NCI-H1694 (cell line): ENCODE measurements at regions not wholly inside any gene's neighbourhood (a gene's known extent, or its start where the extent isn't known, plus 50 kb on each side); places are given as distances from the start of the nearest gene placed in this dataset.

ENCODE experiments used
- DNase-seq: peaks from one replicate; lab custom pipeline; 2025; lab: John Stamatoyannopoulos, UW

DNA sequence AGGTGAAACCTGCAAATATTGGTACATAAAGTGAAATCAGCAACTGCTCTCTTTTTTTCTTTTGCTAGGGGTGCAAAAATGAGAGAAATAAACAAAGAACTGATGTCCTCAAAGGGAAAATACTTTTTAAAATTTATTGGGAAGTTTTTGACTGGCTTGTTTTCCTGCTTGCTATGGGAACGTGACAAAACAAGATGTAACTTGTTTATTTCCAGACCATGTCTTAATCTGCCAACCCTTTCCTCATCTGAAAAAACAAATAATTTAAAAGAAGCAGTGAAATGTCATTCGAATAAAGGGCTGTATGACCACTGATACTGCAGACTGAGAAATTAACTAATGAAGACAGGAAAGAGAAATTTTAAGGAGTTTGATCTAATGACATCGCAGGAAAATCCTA lies 221.9 kb downstream of the CBLN4 start:
- DNase-seq = no peak

- no peak for DNase-seq
These were observed 222.4 kb downstream of the CBLN4 start for GRCh38 chr20:55782912-55783253.

DNA sequence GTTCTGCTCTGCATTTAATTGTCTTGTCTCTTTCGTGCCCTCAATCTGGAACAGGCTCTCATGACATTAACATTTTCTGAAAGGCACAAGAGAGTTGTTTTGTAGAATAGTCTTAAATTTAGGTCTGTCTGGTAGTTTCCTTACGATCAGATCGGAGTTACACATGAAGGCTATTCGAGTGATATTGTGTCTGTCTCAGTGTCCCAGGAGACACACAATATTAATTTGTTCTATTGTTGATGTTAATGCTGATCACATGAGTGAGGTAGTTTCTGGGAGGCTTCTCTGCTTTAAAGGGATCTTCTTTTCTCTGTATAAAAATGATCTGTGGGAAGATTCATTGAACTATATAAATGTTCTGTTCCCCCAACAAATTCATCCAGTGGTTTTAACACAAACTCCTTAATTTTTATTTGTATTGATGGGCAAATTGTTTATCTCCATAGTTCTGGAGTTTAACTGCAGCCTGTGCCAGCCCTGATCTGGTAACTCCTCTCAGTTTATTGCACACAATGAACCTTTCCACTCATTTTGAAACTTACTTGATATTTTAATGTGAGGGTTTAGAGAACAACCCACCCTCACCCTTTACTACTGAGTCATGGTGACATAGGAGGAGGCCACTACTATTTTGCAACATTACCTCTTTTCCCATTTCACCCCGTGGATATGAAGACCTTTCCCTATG lies 223.0 kb downstream of the CBLN4 start:
- no peak for DNase-seq

DNA sequence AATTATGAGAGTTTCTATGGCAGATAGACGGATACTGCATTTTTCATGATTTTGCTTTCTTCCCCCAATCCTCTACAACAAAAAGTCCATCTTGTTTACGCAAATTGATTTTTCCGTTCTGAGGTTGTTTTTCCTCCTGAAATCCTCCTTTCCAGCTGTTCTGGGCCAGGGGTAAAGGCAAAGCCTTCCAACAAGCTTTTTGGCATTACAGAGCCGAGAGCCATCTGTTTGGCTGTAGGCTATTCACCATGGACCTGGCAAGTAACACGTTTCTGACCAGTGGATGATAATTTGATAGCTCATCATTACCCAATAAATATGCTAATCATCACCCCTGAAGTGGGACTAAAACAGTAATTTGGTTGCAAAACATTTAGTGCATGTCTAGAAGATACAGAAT lies 226.5 kb downstream of the CBLN4 start:
- DNase-seq = no peak

DNA sequence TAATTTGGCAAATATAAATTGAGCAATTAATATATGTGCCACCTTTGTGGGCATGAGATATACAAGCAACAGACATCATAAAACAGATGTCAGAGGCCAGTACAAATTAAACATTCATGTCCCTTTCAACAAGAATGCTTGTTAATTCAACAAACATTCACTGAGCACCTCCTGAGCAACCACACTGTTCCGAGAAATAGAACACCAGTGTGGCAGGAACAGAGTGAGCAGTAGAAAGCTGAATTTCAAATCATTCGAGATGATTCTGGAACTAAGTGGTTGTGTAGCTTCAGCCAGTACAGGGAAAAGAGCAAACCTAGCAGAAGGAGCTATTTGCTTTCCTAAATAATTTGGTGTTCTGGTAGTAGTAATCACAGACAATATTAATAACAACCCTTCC lies 227.7 kb downstream of the CBLN4 start:
- no peak for DNase-seq

GRCh38 chr20:55776176-55776575 lies 229.1 kb downstream of the CBLN4 start:
- no peak for DNase-seq

DNA sequence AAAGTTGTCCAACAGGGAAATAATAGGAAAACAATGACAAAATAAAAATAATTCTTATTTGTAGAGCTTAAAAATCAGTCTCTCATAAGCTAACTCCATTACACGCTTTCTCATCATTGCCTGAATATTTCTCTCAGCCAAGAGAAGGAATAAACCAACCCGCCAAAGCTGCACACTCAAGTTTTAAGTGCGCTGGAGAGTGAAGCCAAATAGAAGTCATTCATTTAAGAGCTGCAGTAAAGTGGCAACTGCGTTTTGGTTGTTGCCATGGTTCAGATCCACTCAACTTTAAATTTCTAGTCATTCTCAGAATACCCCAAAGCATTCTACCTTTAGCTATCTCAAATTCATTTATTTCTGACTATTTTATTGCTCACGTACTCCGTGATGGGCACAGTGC lies 230.7 kb downstream of the CBLN4 start:
- no peak for DNase-seq

DNA sequence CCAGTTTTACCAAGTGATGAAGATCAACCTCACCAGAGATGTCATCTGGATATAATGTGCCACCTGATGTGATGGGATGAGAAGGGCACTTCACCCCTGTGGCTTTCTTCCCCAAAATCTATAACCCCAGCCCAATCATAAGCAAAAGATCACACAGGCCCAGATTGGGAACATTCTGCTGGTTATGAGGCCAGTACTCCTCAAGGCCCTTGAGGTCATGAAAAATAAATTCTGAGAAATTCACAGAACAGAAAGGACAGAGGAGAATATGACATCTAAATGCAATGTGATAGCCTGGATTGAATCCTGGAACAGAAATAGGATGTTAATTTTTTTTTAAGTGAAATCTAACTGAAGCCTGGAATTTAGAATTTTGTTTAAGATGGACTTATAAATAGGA lies 243.5 kb downstream of the CBLN4 start:
- no peak for DNase-seq

DNA sequence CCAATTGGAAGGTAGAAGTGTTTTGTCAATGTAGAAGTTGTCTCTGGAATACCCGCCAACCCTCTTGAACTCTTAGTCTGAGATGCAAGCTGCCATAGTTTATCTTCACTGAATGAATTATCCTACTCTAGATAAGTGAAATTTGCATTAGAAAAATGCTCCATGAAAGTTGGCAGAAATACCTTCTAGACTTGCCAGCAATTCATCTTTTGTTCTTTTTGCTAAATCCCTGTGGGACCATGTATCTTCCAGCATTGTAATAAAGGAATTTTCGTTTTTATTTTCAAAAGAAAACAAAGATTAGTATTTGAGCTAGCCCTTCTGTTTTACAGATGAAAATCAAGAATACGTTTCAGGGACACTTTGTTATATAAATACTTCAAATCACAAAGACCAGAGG lies 244.2 kb downstream of the CBLN4 start:
- no peak for DNase-seq

DNA sequence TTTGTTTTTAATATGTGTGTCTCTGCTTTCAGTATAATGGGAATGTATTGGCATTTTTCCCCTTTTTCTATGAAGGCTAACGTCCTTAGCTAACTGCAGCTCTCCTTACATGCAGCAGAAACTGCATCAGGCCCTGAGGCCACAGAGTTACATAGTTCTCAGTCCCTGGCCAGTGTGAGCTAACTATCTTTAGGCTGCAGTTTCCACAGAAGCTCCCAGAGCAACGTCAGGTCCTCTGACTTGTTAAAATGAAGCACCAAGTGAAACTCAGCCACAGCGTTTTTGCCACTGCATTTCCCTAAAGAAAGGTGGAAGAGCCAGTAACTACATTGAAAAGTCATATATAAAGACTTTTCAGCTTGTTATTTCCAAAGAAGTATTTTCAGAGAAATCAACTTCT lies 244.7 kb downstream of the CBLN4 start:
- no peak for DNase-seq

- DNase-seq = no peak
These were observed 249.5 kb downstream of the CBLN4 start for GRCh38 chr20:55755861-55756260.

- DNase-seq = no peak
These were observed 249.9 kb downstream of the CBLN4 start for GRCh38 chr20:55755411-55755810.

- DNase-seq = no peak
These were observed 258.6 kb downstream of the CBLN4 start for GRCh38 chr20:55746723-55747122.

DNA sequence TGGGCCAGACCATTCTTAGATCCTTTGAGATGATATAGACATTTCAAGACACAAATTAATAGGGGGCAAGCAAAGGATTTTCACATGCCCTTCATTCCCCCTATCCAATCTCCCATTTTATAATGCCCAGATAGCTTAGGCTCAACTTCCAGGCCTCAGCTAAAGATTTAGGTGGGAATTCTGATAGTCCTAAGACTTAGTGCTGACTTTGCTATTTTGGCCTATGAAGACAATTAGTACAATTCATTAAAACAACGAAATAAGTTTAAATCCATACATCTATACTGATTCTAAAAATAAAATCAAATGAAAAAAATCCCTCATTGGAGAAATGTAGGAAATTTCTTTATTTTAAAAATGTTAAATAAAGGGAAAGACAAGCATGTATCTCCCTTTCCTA lies 259.5 kb downstream of the CBLN4 start:
- DNase-seq = no peak

DNA sequence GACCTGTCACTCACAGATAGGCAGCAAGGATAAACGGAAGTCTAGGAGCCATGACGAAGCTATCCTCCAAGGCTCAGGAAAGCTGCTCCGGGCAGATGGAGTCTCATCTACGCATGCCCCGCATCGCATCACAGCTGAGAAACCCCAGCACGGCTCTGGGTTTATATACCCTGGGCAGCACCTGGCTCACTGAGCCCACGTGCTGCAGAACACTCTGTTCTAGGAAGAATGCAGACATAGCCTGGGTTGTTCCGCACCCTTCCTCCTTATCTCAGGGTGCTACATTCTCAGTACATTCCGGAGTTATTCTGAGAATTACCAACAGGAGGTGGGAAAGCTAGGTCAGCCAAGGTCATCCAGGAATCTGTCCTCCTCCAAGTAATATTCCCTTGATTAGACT lies 260.4 kb downstream of the CBLN4 start:
- no peak for DNase-seq

DNA sequence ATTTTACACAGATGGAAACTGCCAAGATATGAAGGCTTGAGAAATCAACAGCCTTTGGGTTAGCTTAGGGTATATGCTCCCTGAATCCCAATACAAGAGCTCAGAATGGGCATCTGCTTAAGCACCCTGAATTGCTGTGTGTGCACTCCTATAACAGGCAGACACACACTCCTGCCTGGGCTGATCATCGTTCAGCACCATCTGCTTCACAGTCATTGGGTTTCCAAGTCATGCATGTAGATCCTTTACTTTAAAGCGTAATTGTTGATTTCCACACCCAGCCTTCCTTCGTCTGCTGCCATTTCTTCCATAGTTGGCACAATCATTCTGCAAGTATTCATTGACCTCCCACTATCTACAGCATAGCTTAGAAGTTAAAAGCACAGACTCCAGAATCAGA lies 263.5 kb downstream of the CBLN4 start:
- no peak for DNase-seq

DNA sequence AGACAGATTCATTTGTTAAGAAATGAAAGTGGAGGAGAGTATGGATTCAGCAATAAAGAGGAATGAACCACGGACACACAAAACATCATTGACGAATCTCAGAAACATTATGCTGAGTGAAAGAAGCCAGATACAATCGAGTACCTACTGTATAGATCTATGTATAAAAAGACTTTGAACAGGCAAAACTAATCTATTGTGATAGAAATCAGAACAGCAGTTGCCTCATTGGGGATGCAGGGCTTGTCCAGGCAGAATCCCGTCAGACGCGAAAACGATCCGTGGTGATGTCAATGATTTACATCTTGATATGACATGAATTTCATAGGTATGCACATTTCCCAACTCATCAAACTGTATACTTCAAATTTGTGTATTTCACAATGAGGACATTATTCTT lies 265.2 kb downstream of the CBLN4 start:
- DNase-seq = no peak

DNA sequence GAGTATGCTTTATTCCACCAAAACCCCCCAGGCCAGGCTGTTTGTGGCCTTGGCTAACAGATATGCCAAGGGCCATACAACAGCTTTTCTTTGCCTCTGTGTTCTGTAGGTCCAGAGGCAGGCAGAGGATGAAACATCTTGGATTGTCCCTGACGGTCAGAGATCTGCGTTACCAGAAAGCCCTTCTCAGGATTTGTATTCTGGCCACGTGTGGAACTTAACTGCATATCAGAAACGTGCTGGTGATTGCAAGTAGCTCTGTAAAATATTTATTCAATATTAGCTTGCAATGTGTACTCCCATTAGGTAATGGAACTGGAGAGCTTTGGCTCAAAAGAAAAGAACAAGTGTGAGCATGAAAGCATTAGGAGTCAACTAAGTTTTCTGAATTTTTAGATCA lies 275.0 kb downstream of the CBLN4 start:
- DNase-seq = no peak

- no peak for DNase-seq
These were observed 290.6 kb downstream of the CBLN4 start for GRCh38 chr20:55714736-55715135.

DNA sequence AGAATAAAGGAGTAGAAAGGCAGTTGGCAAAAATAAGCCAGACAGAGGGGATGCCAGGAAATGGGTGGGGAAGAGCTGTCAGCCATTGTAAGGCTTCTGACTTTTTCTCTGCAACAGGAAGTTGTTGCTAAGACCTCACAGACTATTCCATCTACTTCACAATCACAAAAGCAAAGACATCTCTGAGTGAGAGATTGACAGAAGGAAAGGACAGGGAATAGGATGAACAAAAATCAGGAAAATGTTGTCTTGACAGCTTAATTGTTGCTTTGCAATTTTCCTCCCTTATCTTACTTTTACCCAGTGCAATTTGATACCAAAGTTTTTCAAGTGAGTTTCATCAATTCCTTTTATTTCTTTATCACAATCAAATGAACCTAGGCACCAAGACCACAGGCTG lies 291.2 kb downstream of the CBLN4 start:
- DNase-seq = no peak

DNA sequence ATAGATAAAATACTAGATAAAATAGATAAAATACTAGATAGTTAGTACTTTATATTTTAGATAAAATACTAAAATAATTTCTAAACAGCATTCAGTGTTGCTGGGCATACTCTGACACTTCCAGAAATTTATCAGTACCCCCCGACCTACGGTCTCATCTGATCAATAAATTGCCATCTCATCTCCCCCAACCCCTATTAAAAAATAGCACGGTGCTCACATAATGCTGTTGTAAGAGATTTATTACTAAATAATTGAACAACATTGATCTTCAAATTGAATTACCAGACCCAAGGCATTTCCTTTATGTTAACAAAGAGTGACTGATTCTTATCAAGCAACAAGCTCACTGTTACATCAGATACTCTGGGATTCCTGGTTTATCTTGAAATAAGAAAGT lies 300.9 kb downstream of the CBLN4 start:
- no peak for DNase-seq

- DNase-seq = no peak
These were observed 303.9 kb downstream of the CBLN4 start for GRCh38 chr20:55701467-55701866.

DNA sequence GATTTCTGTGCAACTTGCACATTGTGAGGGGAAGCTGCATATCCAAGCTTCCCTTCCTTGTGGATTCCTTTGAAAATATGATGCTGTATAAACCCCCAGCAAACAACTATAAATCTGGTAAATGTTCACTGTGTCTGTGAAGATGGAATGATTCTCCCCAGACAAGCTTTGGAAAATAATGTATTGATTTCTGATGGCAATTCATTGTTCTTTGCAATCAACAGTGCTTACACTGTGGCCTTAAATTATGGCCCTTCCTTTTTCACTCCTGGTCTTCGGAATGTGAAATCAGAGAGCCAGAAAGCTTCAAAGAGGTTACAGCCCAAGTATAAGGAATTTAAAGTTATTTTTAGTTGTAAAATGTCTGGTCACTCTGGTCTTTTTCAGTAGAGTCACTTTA lies 308.8 kb downstream of the CBLN4 start:
- no peak for DNase-seq

- DNase-seq = no peak
These were observed 311.7 kb downstream of the CBLN4 start for GRCh38 chr20:55693641-55694040.

GRCh38 chr20:55685841-55686240 lies 319.5 kb downstream of the CBLN4 start:
- DNase-seq = no peak
